AG09309 (cell line): ENCODE measurements at regions not wholly inside any gene's neighbourhood (a gene's known extent, or its start where the extent isn't known, plus 50 kb on each side); places are given as distances from the start of the nearest gene placed in this dataset.

Source experiments
- DNase-seq: peaks from one replicate; pipeline ENCODE4 v3.0.0-alpha.2; 2010; ENCODE audit warnings: low read depth
- H3K4me3 ChIP-seq: 2 replicates; pipeline ENCODE4 v1.5.1; 2011; ENCODE audit warnings: mild to moderate bottlenecking, low read depth, low read length, moderate library complexity; ENCODE audit not compliant: control insufficient read depth
- CTCF ChIP-seq: IDR thresholded peaks from 2 replicates; pipeline ENCODE4 v1.5.1; 2011; ENCODE audit warnings: mild to moderate bottlenecking, low read depth, low read length, inconsistent platforms; ENCODE audit not compliant: insufficient read depth, control insufficient read depth; ENCODE audit errors: missing control alignments

- DNase-seq, result no peak
- no peak overlapping the region for H3K4me3 ChIP-seq
- no peak for TF ChIP-seq CTCF
Measured at GRCh38 chr2:222100704-222101699, 197.8 kb downstream of the PAX3 start.

- H3K4me3 ChIP-seq, result no peak overlapping the region
- no peak for TF ChIP-seq CTCF
- DNase-seq, result no peak
Measured at GRCh38 chr2:222088561-222088960, 210.2 kb downstream of the PAX3 start.

GRCh38 chr2:222087998-222088397, 210.8 kb downstream of the PAX3 start:
- no peak for TF ChIP-seq CTCF
- H3K4me3 ChIP-seq, result no peak overlapping the region
- no peak for DNase-seq

- TF ChIP-seq CTCF, result no peak
- no peak overlapping the region for H3K4me3 ChIP-seq
- no peak for DNase-seq
Measured at GRCh38 chr2:222082201-222082600, 216.6 kb downstream of the PAX3 start.

- no peak for DNase-seq
- H3K4me3 ChIP-seq, result no peak overlapping the region
Measured at GRCh38 chr2:222080141-222080540, 218.7 kb downstream of the PAX3 start.

GRCh38 chr2:222076973-222077690, 221.7 kb downstream of the PAX3 start:
- H3K4me3 ChIP-seq, result no peak overlapping the region
- DNase-seq, result no peak
- no peak for TF ChIP-seq CTCF

More at GRCh38 chr2:222080141-222080540, 218.7 kb downstream of the PAX3 start:
- no peak for TF ChIP-seq CTCF
